ENCODE measurements at regions not wholly inside any gene's neighbourhood (a gene's known extent, or its start where the extent isn't known, plus 50 kb on each side); places are given as distances from the start of the nearest gene placed in this dataset.

- 86% methylated on average over 3 of the region's 3 CpGs for WGBS
- Histone ChIP-seq H3K9ac (ENCODE audit: low read depth, low read length) (no peak overlapping the region), H3K4me1 (ENCODE audit: insufficient read depth, low read length) (no peaks in the 10 kb centered on the region), H3K36me3 (ENCODE audit: insufficient read depth, low read length) (no peaks in the 10 kb centered on the region), H3K27me3 (ENCODE audit: insufficient read depth, low read length) (no peaks in the 10 kb centered on the region), H3K9me3 (ENCODE audit: insufficient read depth, low read depth, low read length) (no peaks in the 10 kb centered on the region), H3K4me3 (ENCODE audit: low read length) (no peak overlapping the region), H3K27ac (ENCODE audit: low read depth, low read length) (no peak overlapping the region)
Observed at GRCh38 chr1:229843627-229844238, 217.7 kb downstream of the URB2 start.

- no peak overlapping the region for H3K9ac ChIP-seq (ENCODE audit: low read depth, low read length)
- H3K4me3 ChIP-seq (ENCODE audit: low read length) = no peak overlapping the region
- 88% methylated on average over 6 of the region's 6 CpGs for WGBS
- H3K9me3 ChIP-seq (ENCODE audit: insufficient read depth, low read depth, low read length) = no peaks in the 10 kb centered on the region
- H3K27ac ChIP-seq (ENCODE audit: low read depth, low read length) = no peak overlapping the region
- H3K4me1 ChIP-seq (ENCODE audit: insufficient read depth, low read length) = no peaks in the 10 kb centered on the region
- H3K27me3 ChIP-seq (ENCODE audit: insufficient read depth, low read length) = no peaks in the 10 kb centered on the region
- no peaks in the 10 kb centered on the region for H3K36me3 ChIP-seq (ENCODE audit: insufficient read depth, low read length)
Observed at GRCh38 chr1:229844675-229845074, 218.6 kb downstream of the URB2 start.

GRCh38 chr1:229845410-229846138, 219.5 kb downstream of the URB2 start:
- Histone ChIP-seq H3K9ac (ENCODE audit: low read depth, low read length) (no peak overlapping the region), H3K4me1 (ENCODE audit: insufficient read depth, low read length) (no peaks in the 10 kb centered on the region), H3K4me3 (ENCODE audit: low read length) (no peak overlapping the region), H3K36me3 (ENCODE audit: insufficient read depth, low read length) (no peaks in the 10 kb centered on the region), H3K27ac (ENCODE audit: low read depth, low read length) (no peak overlapping the region), H3K27me3 (ENCODE audit: insufficient read depth, low read length) (no peaks in the 10 kb centered on the region), H3K9me3 (ENCODE audit: insufficient read depth, low read depth, low read length) (no peaks in the 10 kb centered on the region)
- WGBS = 91% methylated on average over 4 of the region's 4 CpGs

- no peaks in the 10 kb centered on the region for H3K9me3 ChIP-seq (ENCODE audit: insufficient read depth, low read depth, low read length)
- H3K9ac ChIP-seq (ENCODE audit: low read depth, low read length) = no peak overlapping the region
- WGBS = 90% methylated on average over 3 of the region's 5 CpGs
- H3K36me3 ChIP-seq (ENCODE audit: insufficient read depth, low read length) = no peaks in the 10 kb centered on the region
- H3K4me1 ChIP-seq (ENCODE audit: insufficient read depth, low read length) = no peaks in the 10 kb centered on the region
- H3K27me3 ChIP-seq (ENCODE audit: insufficient read depth, low read length) = no peaks in the 10 kb centered on the region
- no peak overlapping the region for H3K4me3 ChIP-seq (ENCODE audit: low read length)
- H3K27ac ChIP-seq (ENCODE audit: low read depth, low read length) = no peak overlapping the region
Observed at GRCh38 chr1:229846351-229846750, 220.3 kb downstream of the URB2 start.

DNA sequence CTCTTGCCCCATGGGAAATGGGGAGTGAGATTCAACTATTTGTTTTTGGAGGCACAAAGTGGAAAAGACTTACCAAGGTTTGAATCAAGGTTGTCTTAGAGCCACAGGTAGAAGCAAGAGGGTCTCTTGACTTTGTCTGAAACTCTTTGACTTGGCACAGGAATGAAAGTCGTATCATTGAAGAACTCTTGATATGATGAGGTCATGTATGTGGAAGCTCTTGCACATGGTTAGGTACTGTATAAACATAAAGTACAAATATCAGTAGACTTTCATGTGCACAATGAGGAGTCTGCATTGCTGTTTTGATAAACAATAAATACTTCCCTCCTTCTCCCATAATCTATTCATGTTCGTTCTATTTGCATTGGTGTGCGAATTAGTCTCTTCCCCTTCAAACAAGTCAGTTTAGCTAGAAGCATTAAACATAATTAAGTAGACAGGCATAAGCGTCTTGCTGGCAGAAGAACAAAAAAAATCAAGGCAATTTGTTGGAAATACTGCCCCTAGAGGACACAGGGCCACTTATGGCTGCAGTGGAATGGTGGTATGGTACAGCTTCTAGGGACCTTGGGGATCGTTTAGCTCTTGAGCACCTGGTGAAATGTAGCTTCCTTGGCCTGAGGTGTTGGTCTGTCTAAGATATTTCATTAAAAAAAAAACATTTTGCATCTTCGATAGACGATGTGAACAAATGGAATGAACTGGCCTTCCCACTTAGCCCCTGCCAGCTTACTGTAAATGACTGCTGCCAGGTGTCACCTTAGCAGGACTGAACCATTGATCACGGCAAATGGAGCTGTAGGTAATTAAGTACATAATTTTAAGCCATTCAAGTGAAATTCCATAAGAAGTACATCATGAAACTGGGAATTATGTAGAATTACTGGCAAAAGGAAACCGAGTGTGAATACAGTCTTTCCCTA, 218.0 kb upstream of the GALNT2 start:
- H3K27ac ChIP-seq (ENCODE audit: low read depth, low read length) = no peak overlapping the region
- H3K9me3 ChIP-seq (ENCODE audit: insufficient read depth, low read depth, low read length) = no peaks in the 10 kb centered on the region
- H3K36me3 ChIP-seq (ENCODE audit: insufficient read depth, low read length) = no peaks in the 10 kb centered on the region
- 86% methylated on average over 8 of the region's 9 CpGs for WGBS
- H3K4me3 ChIP-seq (ENCODE audit: low read length) = no peak overlapping the region
- H3K9ac ChIP-seq (ENCODE audit: low read depth, low read length) = no peak overlapping the region
- no peaks in the 10 kb centered on the region for H3K27me3 ChIP-seq (ENCODE audit: insufficient read depth, low read length)
- no peaks in the 10 kb centered on the region for H3K4me1 ChIP-seq (ENCODE audit: insufficient read depth, low read length)

DNA sequence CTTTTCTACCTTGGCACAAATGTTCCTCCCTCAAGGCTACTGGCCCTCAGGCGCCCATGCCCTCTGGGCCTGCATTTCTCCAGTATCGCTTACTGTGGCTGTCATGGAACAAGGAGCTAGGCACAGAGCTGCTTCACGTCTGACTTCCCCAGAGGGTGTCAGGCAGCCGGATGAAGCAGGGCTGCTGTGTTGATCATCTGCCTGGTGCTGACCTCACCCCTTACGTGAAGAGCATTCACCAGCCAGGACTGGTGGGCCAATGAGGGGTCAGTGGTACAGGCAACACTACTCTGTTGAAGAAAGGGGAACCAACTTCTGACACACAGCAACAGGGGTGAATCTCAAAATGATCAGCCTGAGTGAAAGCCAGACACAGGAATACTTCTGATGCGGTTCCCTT, 215.5 kb upstream of the GALNT2 start:
- Histone ChIP-seq H3K27me3 (ENCODE audit: insufficient read depth, low read length) (no peaks in the 10 kb centered on the region), H3K4me3 (ENCODE audit: low read length) (no peak overlapping the region), H3K36me3 (ENCODE audit: insufficient read depth, low read length) (no peaks in the 10 kb centered on the region), H3K9me3 (ENCODE audit: insufficient read depth, low read depth, low read length) (no peaks in the 10 kb centered on the region), H3K9ac (ENCODE audit: low read depth, low read length) (no peak overlapping the region), H3K4me1 (ENCODE audit: insufficient read depth, low read length) (no peaks in the 10 kb centered on the region), H3K27ac (ENCODE audit: low read depth, low read length) (no peak overlapping the region)
- 94% methylated on average over 6 of the region's 6 CpGs for WGBS

DNA sequence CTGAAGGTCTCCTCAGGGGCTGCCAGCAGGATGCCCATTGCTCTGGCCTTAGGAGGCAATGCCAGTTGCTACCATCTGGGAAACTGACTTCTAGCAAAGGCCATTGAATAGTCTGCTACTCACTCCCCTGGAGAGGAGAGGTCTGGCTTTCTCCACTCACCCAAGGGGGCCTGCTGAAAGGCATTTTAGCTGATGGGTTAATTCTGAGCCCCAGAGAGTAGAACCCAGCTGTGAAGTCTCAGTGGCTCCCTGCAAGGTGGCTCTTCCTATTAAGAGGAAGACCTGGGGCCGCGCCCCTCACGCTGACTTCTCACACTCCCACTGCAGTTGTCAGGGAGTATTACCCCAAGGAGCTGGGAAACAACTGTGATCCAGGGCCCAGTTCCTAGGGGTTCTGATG, 213.3 kb upstream of the GALNT2 start:
- 86% methylated on average over 3 of the region's 3 CpGs for WGBS
- H3K9me3 ChIP-seq (ENCODE audit: insufficient read depth, low read depth, low read length) = no peaks in the 10 kb centered on the region
- H3K27me3 ChIP-seq (ENCODE audit: insufficient read depth, low read length) = no peaks in the 10 kb centered on the region
- no peak overlapping the region for H3K4me3 ChIP-seq (ENCODE audit: low read length)
- H3K4me1 ChIP-seq (ENCODE audit: insufficient read depth, low read length) = no peaks in the 10 kb centered on the region
- H3K27ac ChIP-seq (ENCODE audit: low read depth, low read length) = no peak overlapping the region
- no peak overlapping the region for H3K9ac ChIP-seq (ENCODE audit: low read depth, low read length)
- no peaks in the 10 kb centered on the region for H3K36me3 ChIP-seq (ENCODE audit: insufficient read depth, low read length)

DNA sequence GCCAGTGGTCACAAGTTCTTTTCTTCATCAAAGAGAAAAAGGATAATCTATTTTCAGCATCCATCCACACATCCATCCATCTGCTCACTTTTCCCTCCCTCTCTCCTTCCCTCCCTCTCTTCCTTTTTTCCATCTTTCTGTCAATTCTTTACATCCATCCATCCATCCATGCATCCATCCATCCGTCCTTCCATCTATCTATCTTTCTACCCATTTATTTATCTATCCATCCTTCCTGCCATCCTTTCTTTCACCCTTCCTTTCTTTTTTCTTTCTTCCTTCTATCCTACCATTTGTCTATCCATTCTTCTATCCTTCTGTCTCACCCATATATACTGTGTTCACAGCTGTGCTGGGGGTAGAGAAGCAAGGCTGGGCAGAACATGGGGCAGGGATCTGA, 212.4 kb upstream of the GALNT2 start:
- no peaks in the 10 kb centered on the region for H3K9me3 ChIP-seq (ENCODE audit: insufficient read depth, low read depth, low read length)
- WGBS = 89% methylated on average over 1 of the region's 1 CpG
- no peaks in the 10 kb centered on the region for H3K27me3 ChIP-seq (ENCODE audit: insufficient read depth, low read length)
- no peaks in the 10 kb centered on the region for H3K4me1 ChIP-seq (ENCODE audit: insufficient read depth, low read length)
- H3K4me3 ChIP-seq (ENCODE audit: low read length) = no peak overlapping the region
- no peaks in the 10 kb centered on the region for H3K36me3 ChIP-seq (ENCODE audit: insufficient read depth, low read length)
- no peak overlapping the region for H3K27ac ChIP-seq (ENCODE audit: low read depth, low read length)
- no peak overlapping the region for H3K9ac ChIP-seq (ENCODE audit: low read depth, low read length)

DNA sequence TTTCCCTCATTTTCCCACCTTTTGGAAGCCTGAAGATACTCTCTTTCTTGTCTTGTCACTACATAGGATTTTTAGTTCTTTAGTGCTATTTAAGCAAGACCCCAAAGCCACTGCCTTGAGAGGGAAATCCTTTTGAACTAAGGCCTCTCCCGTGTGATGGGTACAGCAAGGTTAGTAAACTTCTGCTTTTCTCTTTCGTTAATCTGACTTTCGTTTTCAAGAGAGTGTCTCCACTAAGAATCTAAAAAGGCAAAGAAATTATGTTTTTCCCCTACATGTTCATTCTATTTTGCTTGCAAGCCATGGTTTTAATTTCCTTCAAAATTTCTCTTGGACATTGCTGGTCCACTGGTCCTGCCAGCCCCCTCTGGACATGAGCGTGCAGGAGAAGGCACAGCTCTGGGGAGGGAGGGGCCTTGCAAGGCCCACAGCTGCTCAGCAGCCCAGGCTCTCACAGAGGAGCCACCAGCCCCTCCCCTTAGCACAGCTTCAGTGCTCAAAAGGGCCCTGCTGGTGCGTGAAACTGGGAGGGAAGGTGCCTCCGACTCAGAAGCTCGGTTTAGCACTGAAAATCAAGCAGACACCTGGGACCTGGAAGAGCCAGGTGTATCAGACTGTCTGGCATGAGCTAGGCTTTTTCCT, 210.9 kb upstream of the GALNT2 start:
- no peaks in the 10 kb centered on the region for H3K9me3 ChIP-seq (ENCODE audit: insufficient read depth, low read depth, low read length)
- 80% methylated on average over 7 of the region's 7 CpGs for WGBS
- H3K27ac ChIP-seq (ENCODE audit: low read depth, low read length) = no peak overlapping the region
- no peak overlapping the region for H3K9ac ChIP-seq (ENCODE audit: low read depth, low read length)
- H3K36me3 ChIP-seq (ENCODE audit: insufficient read depth, low read length) = no peaks in the 10 kb centered on the region
- no peaks in the 10 kb centered on the region for H3K27me3 ChIP-seq (ENCODE audit: insufficient read depth, low read length)
- no peaks in the 10 kb centered on the region for H3K4me1 ChIP-seq (ENCODE audit: insufficient read depth, low read length)
- H3K4me3 ChIP-seq (ENCODE audit: low read length) = no peak overlapping the region

DNA sequence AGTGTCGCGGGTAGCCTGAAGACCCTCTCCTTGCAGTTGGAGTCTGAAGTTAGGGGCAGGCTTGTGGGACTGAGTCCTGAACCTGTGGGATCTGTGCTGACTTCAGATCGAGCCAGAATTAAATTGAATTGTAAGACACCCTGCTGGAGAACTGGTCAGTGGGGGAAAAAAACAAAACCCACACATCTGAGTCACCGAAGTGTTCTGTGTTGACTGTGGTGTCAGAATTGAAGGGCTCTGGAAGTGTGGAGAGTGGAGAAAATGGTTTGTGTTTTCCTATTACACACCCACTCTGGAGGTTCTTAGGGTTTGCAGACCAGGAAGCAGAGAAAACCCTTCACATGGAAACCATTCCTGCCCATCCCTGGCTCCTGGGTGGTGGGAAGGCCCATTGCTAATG, 209.5 kb upstream of the GALNT2 start:
- Histone ChIP-seq H3K36me3 (ENCODE audit: insufficient read depth, low read length) (no peaks in the 10 kb centered on the region), H3K4me3 (ENCODE audit: low read length) (no peak overlapping the region), H3K9ac (ENCODE audit: low read depth, low read length) (no peak overlapping the region), H3K9me3 (ENCODE audit: insufficient read depth, low read depth, low read length) (no peaks in the 10 kb centered on the region), H3K27me3 (ENCODE audit: insufficient read depth, low read length) (no peaks in the 10 kb centered on the region), H3K27ac (ENCODE audit: low read depth, low read length) (no peak overlapping the region), H3K4me1 (ENCODE audit: insufficient read depth, low read length) (peaks cover 7% of the 10 kb centered on the region; the same call in 1 of the 2 replicates)
- WGBS = 93% methylated on average over 4 of the region's 4 CpGs

DNA sequence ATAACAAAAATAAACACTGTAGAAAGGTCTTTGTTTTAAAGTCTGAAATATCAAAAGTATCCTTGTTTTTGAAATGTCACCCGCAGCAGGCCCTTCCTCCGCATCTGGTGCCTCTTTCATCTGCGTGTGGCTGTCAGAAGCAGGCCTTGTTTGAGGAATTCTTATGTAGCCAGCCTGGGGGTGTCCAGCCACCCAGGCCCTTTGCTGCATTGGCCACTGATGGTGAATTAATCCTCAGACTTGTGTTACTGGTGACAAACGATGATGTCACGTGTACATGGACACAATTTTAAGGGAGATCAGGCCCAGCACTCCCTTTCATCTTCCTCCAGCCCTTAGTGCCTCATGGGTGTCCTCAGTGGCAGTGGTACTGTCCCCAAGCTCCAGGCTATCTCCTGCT, 208.0 kb upstream of the GALNT2 start:
- Histone ChIP-seq H3K9me3 (ENCODE audit: insufficient read depth, low read depth, low read length) (no peaks in the 10 kb centered on the region), H3K4me3 (ENCODE audit: low read length) (no peak overlapping the region), H3K9ac (ENCODE audit: low read depth, low read length) (no peak overlapping the region), H3K4me1 (ENCODE audit: insufficient read depth, low read length) (peaks cover 7% of the 10 kb centered on the region; the same call in 1 of the 2 replicates), H3K36me3 (ENCODE audit: insufficient read depth, low read length) (no peaks in the 10 kb centered on the region), H3K27ac (ENCODE audit: low read depth, low read length) (no peak overlapping the region), H3K27me3 (ENCODE audit: insufficient read depth, low read length) (no peaks in the 10 kb centered on the region)
- 97% methylated on average over 5 of the region's 5 CpGs for WGBS

All from HUES64 (cell line).